Mesenchymal stem cell (in vitro differentiated cells and primary cell): ENCODE measurements at regions not wholly inside any gene's neighbourhood (a gene's known extent, or its start where the extent isn't known, plus 50 kb on each side); places are given as distances from the start of the nearest gene placed in this dataset.

Experiments
- DNase-seq: peaks from one replicate; pipeline ENCODE4 v3.0.0-alpha.2; 2013
- H2AFZ ChIP-seq: one replicate; pipeline ENCODE4 v1.6.1; 2013; ENCODE audit warnings: low read depth, mild to moderate bottlenecking, control low read depth, inconsistent platforms, low read length, moderate library complexity
- H2AK5ac ChIP-seq: 2 replicates; pipeline ENCODE4 v1.6.1; 2013; ENCODE audit warnings: low read length, moderate library complexity, mild to moderate bottlenecking, inconsistent platforms; ENCODE audit not compliant: severe bottlenecking
- H2BK120ac ChIP-seq: one replicate; pipeline ENCODE4 v1.6.1; 2013; ENCODE audit warnings: low read depth, mild to moderate bottlenecking, inconsistent platforms, low read length, moderate library complexity
- H2BK12ac ChIP-seq, 2 experiments: one replicate each; pipeline ENCODE4 v1.6.1; 2013; ENCODE audit warnings: inconsistent platforms in 2 of 2, low read length in 2 of 2, mild to moderate bottlenecking in 2 of 2, moderate library complexity in 2 of 2, control low read depth in 1 of 2
- H2BK15ac ChIP-seq: one replicate; pipeline ENCODE4 v1.6.1; 2013; ENCODE audit warnings: mild to moderate bottlenecking, low read depth, inconsistent platforms; ENCODE audit not compliant: poor library complexity, severe bottlenecking
- H2BK5ac ChIP-seq: 2 replicates; pipeline ENCODE4 v1.6.1; 2013; ENCODE audit warnings: low read depth, mild to moderate bottlenecking, low read length, control low read depth, inconsistent platforms; ENCODE audit not compliant: poor library complexity, severe bottlenecking
- H3K14ac ChIP-seq, 2 experiments: one replicate each; pipeline ENCODE4 v1.6.1; 2013; ENCODE audit warnings: inconsistent platforms in 2 of 2, low read length in 2 of 2, control low read depth in 1 of 2, mild to moderate bottlenecking in 1 of 2, moderate library complexity in 1 of 2
- H3K18ac ChIP-seq, 2 experiments: one replicate each; pipeline ENCODE4 v1.6.1; 2013; ENCODE audit warnings: inconsistent platforms in 2 of 2, low read length in 2 of 2, control low read depth in 1 of 2, low read depth in 1 of 2, mild to moderate bottlenecking in 1 of 2
- H3K23ac ChIP-seq, 2 experiments: one replicate each; pipeline ENCODE4 v1.6.1; 2013; ENCODE audit warnings: inconsistent platforms in 2 of 2, low read length in 2 of 2, mild to moderate bottlenecking in 2 of 2, moderate library complexity in 2 of 2, control low read depth in 1 of 2
- H3K27ac ChIP-seq: 2 replicates; pipeline ENCODE4 v1.5.1; 2013; ENCODE audit warnings: mild to moderate bottlenecking, moderate library complexity, low read length, control low read depth, inconsistent platforms; ENCODE audit not compliant: poor library complexity, severe bottlenecking
- H3K27me3 ChIP-seq, 2 experiments: 2 replicates each; pipeline versions ENCODE4 v1.6.1 to v1.7.0; 2013; ENCODE audit warnings: low read length in 2 of 2, mild to moderate bottlenecking in 2 of 2, moderate library complexity in 2 of 2, control low read depth in 1 of 2, inconsistent platforms in 1 of 2; ENCODE audit not compliant: control insufficient read depth in 1 of 2, insufficient read depth in 1 of 2
- H3K36me3 ChIP-seq, 2 experiments: 2 replicates each; pipeline versions ENCODE4 v1.6.1 to v1.7.0; 2013; ENCODE audit warnings: low read length in 2 of 2, control low read depth in 1 of 2, inconsistent platforms in 1 of 2, low read depth in 1 of 2, mild to moderate bottlenecking in 1 of 2; ENCODE audit not compliant: insufficient read depth in 2 of 2, control insufficient read depth in 1 of 2
- H3K4ac ChIP-seq, 2 experiments: one replicate each; pipeline ENCODE4 v1.6.1; 2013; ENCODE audit warnings: inconsistent platforms in 2 of 2, low read length in 2 of 2, mild to moderate bottlenecking in 2 of 2, moderate library complexity in 2 of 2, control low read depth in 1 of 2, low read depth in 1 of 2
- H3K4me1 ChIP-seq: 2 replicates; pipeline ENCODE4 v1.6.1; 2013; ENCODE audit warnings: low read depth, low read length, control low read depth; ENCODE audit not compliant: control insufficient read depth, insufficient read depth
- H3K4me2 ChIP-seq: 2 replicates; pipeline ENCODE4 v1.6.1; 2013; ENCODE audit warnings: low read length, mild to moderate bottlenecking, inconsistent platforms; ENCODE audit not compliant: poor library complexity, severe bottlenecking
- H3K4me3 ChIP-seq, 2 experiments: 2 replicates each; pipeline versions ENCODE4 v1.5.1 to v1.7.0; 2013; ENCODE audit warnings: low read length in 2 of 2, mild to moderate bottlenecking in 2 of 2, control low read depth in 1 of 2, low read depth in 1 of 2; ENCODE audit not compliant: insufficient read depth in 1 of 2
- H3K79me1 ChIP-seq: replicated peaks from 2 replicates; pipeline ENCODE4 v1.6.1; 2013; ENCODE audit warnings: mild to moderate bottlenecking, control low read depth, low read length, inconsistent platforms; ENCODE audit not compliant: poor library complexity, severe bottlenecking
- H3K9ac ChIP-seq: 2 replicates; pipeline ENCODE4 v1.7.0; 2013; ENCODE audit warnings: mild to moderate bottlenecking, low read length, moderate library complexity
- H3K9me3 ChIP-seq: 2 replicates; pipeline ENCODE4 v1.7.0; 2013; ENCODE audit warnings: mild to moderate bottlenecking, low read length; ENCODE audit not compliant: control insufficient read depth
- H4K8ac ChIP-seq: one replicate; pipeline ENCODE4 v1.6.1; 2013; ENCODE audit warnings: inconsistent platforms, mild to moderate bottlenecking, low read length, moderate library complexity
- H4K91ac ChIP-seq: one replicate; pipeline ENCODE4 v1.6.1; 2013; ENCODE audit warnings: mild to moderate bottlenecking, low read length, inconsistent platforms
- WGBS: methylation state at CpG from one replicate; pipeline ENCODE4 v1.1.7; 2013; ENCODE audit warnings: mixed read lengths; 5-methylcytosine and 5-hydroxymethylcytosine counted together

DNA sequence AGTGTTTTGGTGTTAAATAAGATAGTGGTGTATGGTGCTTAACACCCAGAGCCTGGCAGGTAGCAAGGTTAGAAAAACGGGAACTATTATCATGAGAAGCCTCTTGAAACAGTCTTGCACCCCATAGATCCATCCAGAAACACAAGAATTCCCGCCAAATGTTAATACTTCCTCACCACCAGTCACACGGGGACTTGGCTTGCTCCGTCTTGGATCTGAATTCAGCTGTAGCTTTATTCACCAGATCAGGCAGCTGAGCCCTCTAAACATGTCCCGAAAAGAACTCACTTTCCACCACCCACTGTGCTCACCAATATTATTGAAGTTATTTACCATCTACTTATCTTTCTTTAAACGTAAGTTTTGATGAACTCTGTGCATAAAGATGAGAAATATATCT, 101.6 kb upstream of the PTPN3 start:
- WGBS, result 84% methylated on average over 4 of the region's 6 CpGs

DNA sequence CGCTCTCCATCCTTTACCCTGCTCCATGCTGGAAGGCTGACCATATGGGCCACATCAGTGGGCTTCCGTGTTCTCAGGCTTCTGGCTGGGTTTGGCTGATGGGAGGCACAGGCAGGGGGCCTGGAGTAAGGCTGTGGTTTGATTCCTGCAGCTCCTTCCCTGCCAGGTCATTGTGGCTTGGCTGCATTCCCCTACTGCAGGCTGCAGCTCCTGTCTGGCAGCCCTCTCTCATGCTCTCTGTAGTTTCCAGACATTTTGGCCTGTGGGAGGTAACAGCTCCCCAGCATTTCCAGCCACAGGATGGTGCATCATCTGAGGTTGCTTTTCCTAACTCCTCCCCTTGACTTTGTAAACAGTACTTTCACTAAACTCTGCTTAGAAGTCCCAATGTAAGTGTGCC, 102.0 kb upstream of the PTPN3 start:
- no peak overlapping the region for H2AK5ac ChIP-seq

More for the DNA sequence above, 101.6 kb upstream of the PTPN3 start:
- H3K18ac ChIP-seq, result no peak overlapping the region
- H3K4me1 ChIP-seq, result peaks cover 3% of the 10 kb centered on the region
- no peak overlapping the region for H3K9ac ChIP-seq
- H3K27ac ChIP-seq, result no peak overlapping the region
- no peak overlapping the region for H2BK12ac ChIP-seq
- H3K79me1 ChIP-seq, result no peaks in the 10 kb centered on the region
- no peak overlapping the region for H2BK120ac ChIP-seq
- no peaks in the 10 kb centered on the region for H3K36me3 ChIP-seq
- H4K91ac ChIP-seq, result no peak overlapping the region
- H3K27me3 ChIP-seq, result peaks cover 16 to 18% of the 10 kb centered on the region in 2 experiments
- H3K4me2 ChIP-seq, result no peak overlapping the region
- no peak for DNase-seq
- no peak overlapping the region for H3K4ac ChIP-seq
- H2BK5ac ChIP-seq, result no peak overlapping the region
- no peak overlapping the region for H2AK5ac ChIP-seq
- H4K8ac ChIP-seq, result no peak overlapping the region
- H2BK15ac ChIP-seq, result no peak overlapping the region
- H2AFZ ChIP-seq, result no peak overlapping the region
- H3K9me3 ChIP-seq, result no peaks in the 10 kb centered on the region
- H3K23ac ChIP-seq, result no peak overlapping the region
- no peak overlapping the region for H3K4me3 ChIP-seq
- no peak overlapping the region for H3K14ac ChIP-seq

DNA sequence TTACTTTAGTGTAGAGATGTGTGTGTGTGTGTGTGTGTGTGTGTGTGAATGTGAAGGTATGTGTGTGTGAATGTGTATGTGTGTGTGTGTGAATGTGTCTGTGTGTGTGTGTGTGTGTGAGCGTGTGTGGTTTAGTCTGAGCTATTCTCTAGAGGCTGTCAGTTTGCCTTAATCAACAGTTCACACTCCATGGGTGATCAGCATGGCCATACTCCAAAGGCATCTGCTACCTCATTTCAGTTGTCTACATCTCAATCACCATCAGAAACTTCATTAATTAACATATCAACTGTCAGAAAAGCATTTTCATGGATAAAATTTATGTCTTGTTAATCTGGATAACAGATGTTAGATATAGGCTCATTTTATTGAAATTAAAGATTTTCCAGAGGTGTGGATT, 103.1 kb upstream of the PTPN3 start:
- H3K36me3 ChIP-seq, result no peaks in the 10 kb centered on the region
- no peak for DNase-seq
- H3K23ac ChIP-seq, result no peak overlapping the region
- H2BK5ac ChIP-seq, result no peak overlapping the region
- peaks cover 4% of the 10 kb centered on the region for H3K9me3 ChIP-seq
- H4K8ac ChIP-seq, result no peak overlapping the region
- no peak overlapping the region for H3K27ac ChIP-seq
- no CpG with 5 or more reads among the region's 1 CpG for WGBS
- H3K79me1 ChIP-seq, result no peaks in the 10 kb centered on the region
- H3K4ac ChIP-seq, result no peak overlapping the region
- H3K18ac ChIP-seq, result no peak overlapping the region
- no peak overlapping the region for H2BK12ac ChIP-seq
- H2AFZ ChIP-seq, result no peak overlapping the region
- H4K91ac ChIP-seq, result no peak overlapping the region
- no peak overlapping the region for H3K9ac ChIP-seq
- H2BK120ac ChIP-seq, result no peak overlapping the region
- no peak overlapping the region for H3K14ac ChIP-seq
- H3K4me2 ChIP-seq, result no peak overlapping the region
- peaks cover 16 to 26% of the 10 kb centered on the region in 2 experiments for H3K27me3 ChIP-seq
- H3K4me3 ChIP-seq, result no peak overlapping the region
- peaks cover 3% of the 10 kb centered on the region for H3K4me1 ChIP-seq
- no peak overlapping the region for H2AK5ac ChIP-seq
- no peak overlapping the region for H2BK15ac ChIP-seq

More for the DNA sequence above, 102.0 kb upstream of the PTPN3 start:
- 55% methylated on average over 1 of the region's 2 CpGs for WGBS
- Histone ChIP-seq H3K79me1 (no peaks in the 10 kb centered on the region), H2BK5ac (no peak overlapping the region), H3K27me3 (peaks cover 16 to 18% of the 10 kb centered on the region in 2 experiments), H3K27ac (no peak overlapping the region), H3K23ac (no peak overlapping the region), H3K9me3 (no peaks in the 10 kb centered on the region), H2BK12ac (no peak overlapping the region), H3K4ac (no peak overlapping the region), H4K91ac (no peak overlapping the region), H3K18ac (no peak overlapping the region), H3K4me3 (no peak overlapping the region), H3K4me2 (no peak overlapping the region), H3K4me1 (peaks cover 3% of the 10 kb centered on the region), H3K9ac (no peak overlapping the region), H3K36me3 (no peaks in the 10 kb centered on the region), H2BK15ac (no peak overlapping the region), H4K8ac (no peak overlapping the region), H2BK120ac (no peak overlapping the region), H3K14ac (no peak overlapping the region), H2AFZ (no peak overlapping the region)
- DNase-seq, result peak; percentile 51

DNA sequence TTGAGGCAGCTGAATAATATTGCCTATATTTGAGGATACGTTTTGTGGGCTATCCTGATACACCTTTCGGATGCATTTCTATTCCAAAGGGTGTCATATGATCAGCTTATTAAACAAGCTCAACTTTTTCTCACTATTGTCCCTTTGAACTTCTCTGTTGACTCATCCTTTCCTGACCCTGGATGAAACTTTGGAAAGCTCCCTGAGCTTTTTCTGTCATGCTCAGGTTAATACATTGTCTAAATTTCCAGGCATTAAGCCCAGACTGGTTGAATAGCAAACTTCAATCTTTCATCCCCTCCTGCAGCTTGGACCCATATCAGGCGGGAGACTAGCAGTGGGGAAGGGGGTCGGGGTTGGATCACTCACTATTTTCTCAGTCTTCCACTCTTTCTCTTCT, 104.9 kb upstream of the PTPN3 start:
- no peak for DNase-seq
- no peak overlapping the region for H2AK5ac ChIP-seq
- H3K27ac ChIP-seq, result no peak overlapping the region
- peaks cover 16 to 33% of the 10 kb centered on the region in 2 experiments for H3K27me3 ChIP-seq
- no peak overlapping the region for H2BK12ac ChIP-seq
- H4K91ac ChIP-seq, result no peak overlapping the region
- no peak overlapping the region for H3K14ac ChIP-seq
- no peak overlapping the region for H2AFZ ChIP-seq
- H3K9me3 ChIP-seq, result peaks cover 5% of the 10 kb centered on the region
- H3K23ac ChIP-seq, result no peak overlapping the region
- peaks cover 3% of the 10 kb centered on the region for H3K4me1 ChIP-seq
- no peaks in the 10 kb centered on the region for H3K79me1 ChIP-seq
- H3K9ac ChIP-seq, result no peak overlapping the region
- H2BK120ac ChIP-seq, result no peak overlapping the region
- 91% methylated on average over 3 of the region's 4 CpGs for WGBS
- H3K4me2 ChIP-seq, result no peak overlapping the region
- H3K36me3 ChIP-seq, result no peaks in the 10 kb centered on the region
- no peak overlapping the region for H2BK5ac ChIP-seq
- H3K18ac ChIP-seq, result no peak overlapping the region
- no peak overlapping the region for H4K8ac ChIP-seq
- H3K4me3 ChIP-seq, result no peak overlapping the region
- no peak overlapping the region for H2BK15ac ChIP-seq
- no peak overlapping the region for H3K4ac ChIP-seq
